SK-N-SH treated with all-trans-retinoic acid at 6 μM for 48 hours (cell line): ENCODE measurements at regions not wholly inside any gene's neighbourhood (a gene's known extent, or its start where the extent isn't known, plus 50 kb on each side); places are given as distances from the start of the nearest gene placed in this dataset.

ENCODE experiments used
- ARNTL ChIP-seq: fragments of 450-650 bp; formaldehyde crosslinking; IDR thresholded peaks from 2 replicates; pipeline ENCODE4 v1.5.0; 2020; ENCODE audit warnings: low read depth, mild to moderate bottlenecking, moderate library complexity, borderline replicate concordance
- CREB5 ChIP-seq: fragments of 250-450 bp; sonication (Bioruptor Pico); IDR thresholded peaks from 2 replicates; pipeline ENCODE4 v1.5.1; 2020; ENCODE audit warnings: low read depth, mild to moderate bottlenecking, moderate library complexity
- CSDC2 ChIP-seq: fragments of 250-450 bp; sonication (Bioruptor Pico); IDR thresholded peaks from 2 replicates; pipeline ENCODE4 v1.5.0; 2020; ENCODE audit warnings: mild to moderate bottlenecking, moderate library complexity
- OSR1 ChIP-seq: fragments of 250-450 bp; sonication (Bioruptor Pico); IDR thresholded peaks from 2 replicates; pipeline ENCODE4 v1.8.0; 2022; ENCODE audit warnings: moderate library complexity, mild to moderate bottlenecking, inconsistent platforms
- PATZ1 ChIP-seq: fragments of 250-450 bp; sonication (Bioruptor Pico); IDR thresholded peaks from 2 replicates; pipeline ENCODE4 v1.8.0; 2020; ENCODE audit warnings: mild to moderate bottlenecking, moderate library complexity, borderline replicate concordance
- PPARA ChIP-seq: fragments of 250-450 bp; sonication (Bioruptor Pico); IDR thresholded peaks from 2 replicates; pipeline ENCODE4 v1.5.0; 2020; ENCODE audit warnings: mild to moderate bottlenecking, borderline replicate concordance
- RARB ChIP-seq: fragments of 250-450 bp; sonication (Bioruptor Pico); IDR thresholded peaks from 2 replicates; pipeline ENCODE4 v1.8.0; 2021; ENCODE audit warnings: mild to moderate bottlenecking, moderate library complexity
- SNAI2 ChIP-seq: fragments of 250-450 bp; sonication (Bioruptor Pico); IDR thresholded peaks from 2 replicates; pipeline ENCODE4 v1.5.0; 2020; ENCODE audit warnings: mild to moderate bottlenecking, moderate library complexity
- TSHZ2 ChIP-seq: fragments of 250-450 bp; sonication (Bioruptor Pico); IDR thresholded peaks from 2 replicates; pipeline ENCODE4 v1.5.0; 2020; ENCODE audit warnings: mild to moderate bottlenecking, moderate library complexity
- ZNF565 ChIP-seq: fragments of 450-650 bp; formaldehyde crosslinking; conservative IDR thresholded peaks from 2 replicates; pipeline ENCODE4 v1.5.0; 2020; ENCODE audit warnings: low read depth, mild to moderate bottlenecking, moderate library complexity
- ZNF8 ChIP-seq: fragments of 450-650 bp; formaldehyde crosslinking; IDR thresholded peaks from 2 replicates; pipeline ENCODE4 v1.5.0; 2020; ENCODE audit warnings: mild to moderate bottlenecking, moderate library complexity

GRCh38 chr3:95752199-95752598 is 1062.2 kb upstream of the EPHA6 start:
- TF ChIP-seq CSDC2 (CRISPR knock-in tag) (no peak), PATZ1 (no peak), SNAI2 (CRISPR knock-in tag) (no peak), RARB (CRISPR knock-in tag) (no peak), OSR1 (CRISPR knock-in tag) (no peak), ZNF565 (CRISPR knock-in tag) (no peak), ZNF8 (no peak), CREB5 (CRISPR knock-in tag) (no peak), ARNTL (no peak), TSHZ2 (CRISPR knock-in tag) (no peak), PPARA (CRISPR knock-in tag) (no peak)
